H54 (cell line): ENCODE measurements at regions not wholly inside any gene's neighbourhood (a gene's known extent, or its start where the extent isn't known, plus 50 kb on each side); places are given as distances from the start of the nearest gene placed in this dataset.

Experiments
- DNase-seq: peaks from one replicate; pipeline ENCODE4 v3.0.0; 2011; ENCODE audit warnings: low spot score, mixed read lengths; ENCODE audit not compliant: insufficient read length
- FAIRE-seq: peaks from 3 replicates; lab custom pipeline; 2011; peaks lifted over from hg19 to GRCh38; lab: Jason Lieb, UNC
- POLR2A ChIP-seq: IDR thresholded peaks from 2 replicates; pipeline ENCODE4 v1.6.1; 2011; ENCODE audit warnings: low read depth, mild to moderate bottlenecking, low read length

DNA sequence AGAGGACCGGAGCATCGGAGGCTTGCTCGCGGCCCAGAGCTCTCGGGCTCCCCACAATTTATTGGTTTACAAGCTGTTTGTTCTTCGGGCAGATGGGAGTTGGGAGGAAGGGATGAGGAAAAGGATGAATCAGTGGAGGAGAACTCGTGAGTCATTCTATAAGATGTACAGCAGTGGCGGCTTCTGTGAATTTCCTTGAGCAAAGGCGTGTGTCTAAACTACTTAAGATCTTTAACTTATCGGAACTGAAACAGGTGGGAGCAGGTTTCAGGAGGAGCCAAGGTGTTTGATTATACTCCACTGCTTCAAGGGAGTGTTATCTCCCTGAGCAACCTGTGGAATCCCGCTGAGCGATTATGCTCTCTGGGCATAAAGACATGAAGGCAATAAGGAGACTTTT lies 50.5 kb upstream of the IBTK start:
- no peak for TF ChIP-seq POLR2A
- FAIRE-seq: peak; percentile 95
- peak; percentile 19 for DNase-seq
